ENCODE measurements at regions not wholly inside any gene's neighbourhood (a gene's known extent, or its start where the extent isn't known, plus 50 kb on each side); places are given as distances from the start of the nearest gene placed in this dataset.
"Not testable (repeated sequence)": the region's sequence is repeated elsewhere in the genome, so short reads cannot be mapped to it uniquely, and the experiment has no call there.

- no peak for DNase-seq
Observed at GRCh38 chr9:84512493-84512892, 157.0 kb upstream of the NTRK2 start.

DNA sequence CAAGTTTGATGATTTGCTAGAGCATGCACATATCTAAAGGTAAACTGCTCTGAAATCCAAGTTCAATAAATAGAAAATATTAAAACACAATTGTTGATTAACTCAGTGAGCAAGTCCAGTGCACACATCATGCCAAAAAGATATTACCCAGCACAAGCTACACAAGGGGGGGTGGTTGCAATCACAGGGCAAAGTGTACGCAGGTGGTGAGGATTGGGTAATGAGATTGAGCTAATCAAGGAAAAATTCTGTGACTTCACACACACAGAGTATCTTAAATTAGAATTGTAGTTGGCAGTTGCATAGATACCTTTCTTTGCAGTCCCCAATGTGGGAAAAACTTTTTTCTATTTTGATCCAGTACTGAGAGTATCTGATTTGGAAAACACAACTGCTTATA, 156.1 kb upstream of the NTRK2 start:
- DNase-seq: no peak

DNA sequence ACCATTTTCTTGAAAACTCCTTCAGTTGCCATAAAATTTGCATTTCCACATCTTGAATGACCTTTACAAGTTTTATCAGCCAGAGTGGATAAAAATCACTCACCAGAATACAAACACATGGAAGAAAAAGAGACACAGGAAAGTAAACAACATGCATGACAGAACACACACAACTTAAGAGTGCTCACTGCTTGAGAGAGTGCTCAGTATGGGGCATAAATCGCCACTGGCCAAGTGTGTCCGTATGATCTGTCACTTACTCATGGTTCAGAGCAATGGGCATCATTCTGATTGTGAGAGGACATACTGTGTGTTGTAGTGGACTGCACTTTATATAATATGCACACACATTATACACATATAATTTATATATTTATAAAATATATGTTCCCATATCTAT, 155.6 kb upstream of the NTRK2 start:
- no peak for DNase-seq

GRCh38 chr9:84514421-84514820, 155.1 kb upstream of the NTRK2 start:
- no peak for DNase-seq

GRCh38 chr9:84517026-84517425, 152.5 kb upstream of the NTRK2 start:
- DNase-seq: no peak

DNA sequence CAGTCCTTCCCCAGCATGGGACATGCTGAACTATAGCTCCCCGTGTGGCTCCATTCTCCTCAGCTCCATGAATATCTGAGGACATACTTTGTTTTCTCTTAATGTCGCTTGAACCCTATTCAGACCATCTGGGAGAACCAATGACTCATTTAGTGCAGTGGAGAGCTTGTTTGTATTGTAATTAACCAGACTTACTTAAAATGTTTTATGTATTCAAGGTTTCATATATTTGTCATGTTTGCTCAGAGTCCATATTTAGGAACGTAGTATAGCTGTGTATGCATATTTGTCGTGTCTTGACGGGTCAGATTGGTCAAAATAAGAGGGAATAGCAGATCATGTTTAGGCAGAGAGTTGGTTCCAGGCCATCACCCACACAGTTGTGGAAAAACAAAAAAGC, 150.1 kb upstream of the NTRK2 start:
- no peak for DNase-seq

- DNase-seq: no peak
Observed at GRCh38 chr9:84521208-84521607, 148.3 kb upstream of the NTRK2 start.

- DNase-seq: not testable (repeated sequence)
Observed at GRCh38 chr9:84526211-84526610, 143.3 kb upstream of the NTRK2 start.

DNA sequence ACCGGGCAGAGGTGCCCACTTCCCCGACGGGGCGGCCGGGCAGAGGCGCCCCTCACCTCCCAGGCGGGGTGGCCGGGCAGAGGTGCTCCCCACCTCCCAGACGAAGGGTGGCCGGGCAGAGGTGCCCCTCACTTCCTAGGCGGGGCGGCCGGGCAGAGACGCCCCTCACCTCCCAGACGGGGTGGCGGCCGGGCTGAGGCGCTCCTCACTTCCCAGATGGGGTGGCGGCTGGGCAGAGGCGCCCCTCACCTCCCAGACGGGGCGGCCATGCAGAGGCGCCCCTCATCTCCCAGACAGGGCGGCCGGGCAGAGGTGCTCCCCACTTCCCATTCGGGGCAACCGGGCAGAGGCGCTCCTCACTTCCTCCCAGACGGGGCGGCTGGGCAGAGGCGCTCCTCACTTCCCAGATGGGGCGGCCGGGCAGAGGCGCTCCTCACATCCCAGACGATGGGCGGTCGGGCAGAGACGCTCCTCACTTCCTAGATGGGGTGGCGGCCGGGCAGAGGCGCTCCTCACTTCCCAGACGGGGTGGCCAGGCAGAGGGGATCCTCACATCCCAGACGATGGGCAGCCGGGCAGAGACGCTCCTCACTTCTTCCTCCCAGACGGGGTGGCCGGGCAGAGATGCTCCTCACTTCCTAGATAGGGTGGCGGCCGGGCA, 142.3 kb upstream of the NTRK2 start:
- not testable (repeated sequence) for DNase-seq

DNA sequence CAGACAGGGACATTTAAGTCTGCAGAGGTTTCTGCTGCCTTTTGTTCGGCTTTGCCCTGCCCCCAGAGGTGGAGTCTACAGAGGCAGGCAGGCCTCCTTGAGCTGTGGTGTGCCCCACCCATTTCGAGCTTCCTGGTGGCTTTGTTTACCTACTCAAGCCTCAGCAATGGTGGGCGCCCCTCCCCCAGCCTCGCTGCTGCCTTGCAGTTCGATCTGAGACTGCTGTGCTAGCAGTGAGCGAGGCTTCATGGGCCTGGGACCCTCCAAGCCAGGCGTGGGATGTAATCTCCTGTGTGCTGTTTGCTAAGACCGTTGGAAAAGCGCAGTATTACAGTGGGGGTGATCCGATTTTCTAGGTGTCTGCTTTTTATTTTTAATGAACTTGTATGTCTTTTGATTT, 133.6 kb upstream of the NTRK2 start:
- DNase-seq: not testable (repeated sequence)

GRCh38 chr9:84538879-84539278, 130.7 kb upstream of the NTRK2 start:
- DNase-seq: no peak

DNA sequence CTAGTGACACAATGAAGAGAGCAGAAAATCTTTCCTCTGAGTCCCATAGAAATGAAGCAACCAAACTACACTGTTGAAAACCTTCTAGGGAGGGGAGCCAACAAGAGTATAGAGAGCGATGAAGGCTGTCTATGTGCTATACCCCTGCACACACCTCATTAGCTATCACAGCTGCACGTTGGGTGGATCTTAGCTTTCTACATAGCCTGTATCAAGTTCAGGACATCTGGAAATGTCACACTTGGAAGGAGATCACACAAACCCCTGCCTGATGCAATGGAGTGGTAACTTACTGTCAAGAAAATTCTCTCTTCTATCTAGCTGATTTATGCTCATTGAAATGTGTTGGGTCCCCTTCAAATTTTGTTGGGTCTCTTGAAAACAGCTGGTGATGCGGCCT, 127.0 kb upstream of the NTRK2 start:
- no peak for DNase-seq

GRCh38 chr9:84554069-84554664, 115.4 kb upstream of the NTRK2 start:
- DNase-seq: no peak

DNA sequence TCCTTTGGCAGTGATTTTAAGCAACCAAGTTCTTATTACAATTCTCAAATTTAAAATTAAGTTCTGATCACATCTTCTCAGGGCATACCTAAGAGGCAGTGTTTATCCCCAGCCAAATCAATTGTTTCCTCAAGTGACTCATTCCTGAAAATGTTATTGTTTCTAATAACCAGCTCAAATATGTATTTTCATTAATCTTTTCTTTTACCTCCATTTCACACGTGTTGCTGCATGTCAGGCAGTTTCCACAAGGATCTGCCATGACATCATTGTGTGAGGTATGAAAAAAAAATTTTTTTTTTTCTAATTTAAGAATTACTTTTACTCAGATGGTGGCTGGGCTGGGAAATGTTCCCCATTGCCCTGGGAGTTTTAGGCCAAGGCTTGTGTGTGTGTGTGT, 113.0 kb upstream of the NTRK2 start:
- DNase-seq: no peak

DNA sequence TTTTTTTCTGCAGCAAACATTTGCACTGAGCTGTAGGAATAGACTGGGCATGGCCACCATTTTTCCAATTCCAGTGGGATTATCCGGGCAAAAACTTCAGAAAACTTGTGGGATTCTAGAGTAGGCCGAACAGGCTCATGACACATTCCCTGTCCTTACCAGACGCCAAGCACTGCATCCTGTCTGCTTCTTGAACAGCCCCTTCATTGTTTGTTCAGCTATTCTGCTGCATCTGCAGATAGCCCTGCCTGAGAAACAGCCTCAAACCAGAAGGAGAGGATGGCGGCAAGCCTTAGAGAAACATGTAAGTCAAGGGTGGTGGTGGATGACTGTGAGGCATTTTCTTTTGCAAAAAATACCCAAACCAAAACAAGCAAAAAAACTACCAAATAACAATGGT, 111.8 kb upstream of the NTRK2 start:
- DNase-seq: no peak

GRCh38 chr9:84563691-84564090, 105.8 kb upstream of the NTRK2 start:
- DNase-seq: no peak

GRCh38 chr9:84567805-84568204, 101.7 kb upstream of the NTRK2 start:
- DNase-seq: peak in 1 of 2 experiments; percentile 29

GRCh38 chr9:84570482-84571154, 98.9 kb upstream of the NTRK2 start:
- no peak for DNase-seq

DNA sequence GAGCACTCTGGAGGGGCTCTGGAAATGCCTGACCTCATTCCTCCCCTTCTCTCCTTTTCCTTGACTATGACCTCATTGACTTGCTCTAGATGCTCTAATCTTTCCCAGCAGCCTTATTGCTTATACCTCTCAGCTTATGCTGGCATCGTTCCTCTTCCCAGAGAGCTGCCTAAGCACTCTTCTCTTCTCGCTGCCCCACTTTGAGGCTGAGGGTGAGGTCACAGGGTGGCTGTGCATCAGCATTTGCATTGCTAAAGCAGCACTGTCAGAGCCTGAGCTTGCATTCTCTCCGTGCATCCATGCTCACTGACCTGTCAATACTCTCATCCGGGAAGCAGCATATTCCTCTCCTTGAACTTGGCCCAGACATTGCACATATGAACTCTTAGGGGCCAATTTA, 96.4 kb upstream of the NTRK2 start:
- no peak for DNase-seq

DNA sequence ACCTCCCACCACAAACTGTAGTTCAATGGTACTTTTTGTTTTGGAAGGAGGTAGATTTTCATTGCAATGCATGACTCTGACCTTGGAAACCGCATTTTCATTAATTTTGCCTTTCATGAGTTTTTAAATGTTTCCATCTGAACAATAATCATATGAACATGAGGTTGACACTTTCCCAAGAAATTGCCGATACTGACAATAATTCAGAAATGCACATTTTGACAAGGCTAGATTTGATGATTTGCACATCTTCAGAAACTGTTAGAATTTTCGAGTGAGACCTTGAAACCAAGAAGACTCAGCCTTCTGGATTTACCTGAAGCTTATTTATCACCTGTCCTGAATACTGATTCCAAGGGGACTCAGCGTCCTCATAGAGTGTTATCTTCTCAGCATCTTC, 93.8 kb upstream of the NTRK2 start:
- DNase-seq: no peak

DNA sequence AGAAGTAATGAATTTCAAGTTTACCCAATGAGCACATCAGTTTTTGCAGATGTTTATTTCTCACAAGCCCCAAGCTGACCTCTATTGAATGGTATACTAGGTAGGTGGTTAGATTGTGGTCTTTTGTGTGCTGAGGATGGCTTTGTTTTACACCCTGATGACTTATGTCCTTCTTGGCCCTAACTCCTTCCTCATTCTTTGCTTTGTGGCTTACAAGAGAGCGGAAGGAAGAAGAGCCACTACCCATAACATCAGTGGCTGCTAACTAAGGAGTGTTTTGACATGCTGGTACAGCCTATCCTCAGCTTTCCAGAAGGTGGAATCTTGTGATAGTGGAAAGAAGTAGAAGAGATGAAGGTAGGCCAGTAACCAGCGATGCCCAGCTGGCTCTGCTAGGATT, 85.7 kb upstream of the NTRK2 start:
- no peak for DNase-seq

- DNase-seq: no peak
Observed at GRCh38 chr9:84586662-84587061, 82.9 kb upstream of the NTRK2 start.

- no peak for DNase-seq
Observed at GRCh38 chr9:84587153-84587552, 82.4 kb upstream of the NTRK2 start.

GRCh38 chr9:84589542-84589941, 80.0 kb upstream of the NTRK2 start:
- no peak for DNase-seq

DNA sequence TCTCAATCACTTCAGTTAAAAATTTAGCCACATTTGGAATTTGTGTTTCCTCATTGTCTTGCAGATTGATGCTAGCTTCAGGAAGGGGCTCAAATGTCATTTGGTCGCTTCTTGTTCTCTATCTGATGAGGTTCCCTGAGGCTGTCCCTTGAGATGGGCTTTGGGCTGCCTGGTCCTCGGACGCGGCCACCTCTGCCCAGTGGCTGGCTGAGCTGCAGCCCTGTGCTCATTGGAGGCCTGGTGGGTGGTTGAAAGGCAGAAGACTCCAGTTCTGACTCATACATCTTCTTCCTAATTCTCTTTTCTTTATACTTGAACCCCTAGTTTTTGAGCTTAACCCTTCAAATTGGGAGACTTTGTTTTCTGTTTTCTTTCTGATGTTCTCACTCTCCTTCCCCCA, 78.8 kb upstream of the NTRK2 start:
- no peak for DNase-seq
